ENCODE measurements at regions not wholly inside any gene's neighbourhood (a gene's known extent, or its start where the extent isn't known, plus 50 kb on each side); places are given as distances from the start of the nearest gene placed in this dataset.

GRCh38 chr2:8009010-8009597, 672.8 kb upstream of the ID2 start (continued):
- TF ChIP-seq PBX2 (CRISPR knock-in tag; IDR thresholded peaks at IDR 0.05; ENCODE audit: low read depth), result no peak
- 0 out of 2 replicates have a peak, but pooled peaks have one; percentile 27 for TF ChIP-seq PBX2 (tag; conservative IDR thresholded peaks at IDR 0.05; ENCODE audit: low read depth)
- TF ChIP-seq CREM (IDR thresholded peaks at IDR 0.05; ENCODE audit: low read depth), result peak; percentile 66
- no peak for TF ChIP-seq ETV5 (CRISPR knock-in tag; IDR thresholded peaks at IDR 0.05; ENCODE audit: low read depth)
- peak; percentile 17; the same call in 1 of the 2 replicates for TF ChIP-seq EP400 (IDR thresholded peaks at IDR 0.05)
- no peak for TF ChIP-seq ZBTB49 (CRISPR knock-in tag; IDR thresholded peaks at IDR 0.05; ENCODE audit: borderline replicate concordance)
- no peak for TF ChIP-seq ZNF253 (CRISPR knock-in tag; conservative IDR thresholded peaks at IDR 0.05)
- no peak for TF ChIP-seq ZNF318 (IDR thresholded peaks at IDR 0.05; ENCODE audit: borderline replicate concordance in 1 of 2, low read depth in 1 of 2)
- TF ChIP-seq VEZF1 (CRISPR knock-in tag; IDR thresholded peaks at IDR 0.05), result no peak
- TF ChIP-seq JUND (IDR thresholded peaks at IDR 0.05; ENCODE audit: borderline replicate concordance, low read depth, low read length), result peak; percentile 90
- TF ChIP-seq JUND (tag; IDR thresholded peaks at IDR 0.05; ENCODE audit: borderline replicate concordance, low read depth, low read length), result peak; percentile 79; the same call in 1 of the 3 replicates
- TF ChIP-seq ATF7 (IDR thresholded peaks at IDR 0.05), result peak; percentile 87

Measured in K562 (cell line).